Activated naive CD4-positive, alpha-beta T cell treated with anti-CD3 and anti-CD28 coated beads, Interleukin-2, amount 50 U/mL, for 24 hours (primary cell): ENCODE measurements at regions not wholly inside any gene's neighbourhood (a gene's known extent, or its start where the extent isn't known, plus 50 kb on each side); places are given as distances from the start of the nearest gene placed in this dataset.

Experiments used
- H3K27ac Mint-ChIP-seq: one replicate; pipeline ENCODE4 v1.8.0; 2021; ENCODE audit warnings: mild to moderate bottlenecking, mixed read lengths
- H3K27me3 Mint-ChIP-seq: one replicate; pipeline ENCODE4 v1.8.0; 2021; ENCODE audit warnings: mixed read lengths
- H3K36me3 Mint-ChIP-seq: one replicate; pipeline ENCODE4 v1.8.0; 2021; ENCODE audit warnings: mixed read lengths
- H3K4me1 Mint-ChIP-seq: one replicate; pipeline ENCODE4 v1.8.0; 2021; ENCODE audit warnings: mixed read lengths
- H3K4me3 Mint-ChIP-seq: one replicate; pipeline ENCODE4 v1.8.0; 2021; ENCODE audit warnings: mild to moderate bottlenecking, mixed read lengths
- H3K9me3 Mint-ChIP-seq: one replicate; pipeline ENCODE4 v1.8.0; 2021; ENCODE audit warnings: mixed read lengths

GRCh38 chr10:3233486-3233990, 61.0 kb upstream of the PITRM1 start:
- Mint-ChIP-seq H3K9me3 (no peaks in the 10 kb centered on the region), H3K4me1 (peaks cover 2% of the 10 kb centered on the region), H3K27me3 (no peaks in the 10 kb centered on the region), H3K27ac (no peak overlapping the region), H3K4me3 (no peak overlapping the region), H3K36me3 (no peaks in the 10 kb centered on the region)

- Mint-ChIP-seq H3K36me3 (no peaks in the 10 kb centered on the region), H3K27me3 (no peaks in the 10 kb centered on the region)
These were observed 59.6 kb upstream of the PITRM1 start for GRCh38 chr10:3231951-3232730.

GRCh38 chr10:3229815-3230214, 57.2 kb upstream of the PITRM1 start:
- H3K27ac Mint-ChIP-seq, result no peak overlapping the region

More at GRCh38 chr10:3231951-3232730, 59.6 kb upstream of the PITRM1 start:
- H3K4me3 Mint-ChIP-seq, result no peak overlapping the region
- no peak overlapping the region for H3K27ac Mint-ChIP-seq
- H3K9me3 Mint-ChIP-seq, result no peaks in the 10 kb centered on the region
- H3K4me1 Mint-ChIP-seq, result peaks cover 15% of the 10 kb centered on the region

GRCh38 chr10:3228629-3228945, 56.0 kb upstream of the PITRM1 start:
- Mint-ChIP-seq H3K4me3 (no peak overlapping the region), H3K9me3 (no peaks in the 10 kb centered on the region), H3K4me1 (peaks cover 19% of the 10 kb centered on the region), H3K27ac (no peak overlapping the region), H3K36me3 (no peaks in the 10 kb centered on the region), H3K27me3 (no peaks in the 10 kb centered on the region)

More at GRCh38 chr10:3229815-3230214, 57.2 kb upstream of the PITRM1 start:
- H3K4me3 Mint-ChIP-seq, result no peak overlapping the region
- no peaks in the 10 kb centered on the region for H3K36me3 Mint-ChIP-seq
- no peaks in the 10 kb centered on the region for H3K9me3 Mint-ChIP-seq
- peaks cover 19% of the 10 kb centered on the region for H3K4me1 Mint-ChIP-seq
- no peaks in the 10 kb centered on the region for H3K27me3 Mint-ChIP-seq

GRCh38 chr10:3226960-3227744, 54.6 kb upstream of the PITRM1 start:
- Mint-ChIP-seq H3K4me1 (peaks cover 19% of the 10 kb centered on the region), H3K4me3 (no peak overlapping the region), H3K9me3 (no peaks in the 10 kb centered on the region), H3K27ac (no peak overlapping the region), H3K36me3 (no peaks in the 10 kb centered on the region), H3K27me3 (no peaks in the 10 kb centered on the region)

- Mint-ChIP-seq H3K27me3 (no peaks in the 10 kb centered on the region), H3K9me3 (no peaks in the 10 kb centered on the region), H3K4me3 (no peak overlapping the region), H3K4me1 (peaks cover 19% of the 10 kb centered on the region), H3K27ac (peak overlapping the region; percentile 24), H3K36me3 (no peaks in the 10 kb centered on the region)
These were observed 53.0 kb upstream of the PITRM1 start for GRCh38 chr10:3225561-3225960.

GRCh38 chr10:3224241-3224640, 51.7 kb upstream of the PITRM1 start:
- no peaks in the 10 kb centered on the region for H3K27me3 Mint-ChIP-seq
- no peaks in the 10 kb centered on the region for H3K36me3 Mint-ChIP-seq
- no peaks in the 10 kb centered on the region for H3K9me3 Mint-ChIP-seq
- peaks cover 19% of the 10 kb centered on the region for H3K4me1 Mint-ChIP-seq
- no peak overlapping the region for H3K4me3 Mint-ChIP-seq
- no peak overlapping the region for H3K27ac Mint-ChIP-seq

- H3K27me3 Mint-ChIP-seq, result no peaks in the 10 kb centered on the region
- no peak overlapping the region for H3K27ac Mint-ChIP-seq
- no peaks in the 10 kb centered on the region for H3K36me3 Mint-ChIP-seq
- no peaks in the 10 kb centered on the region for H3K9me3 Mint-ChIP-seq
- no peak overlapping the region for H3K4me3 Mint-ChIP-seq
- H3K4me1 Mint-ChIP-seq, result peaks cover 8% of the 10 kb centered on the region
These were observed 50.0 kb upstream of the PITRM1 start for GRCh38 chr10:3222626-3223025.
